CD14-positive monocyte (primary cell): ENCODE measurements at regions not wholly inside any gene's neighbourhood (a gene's known extent, or its start where the extent isn't known, plus 50 kb on each side); places are given as distances from the start of the nearest gene placed in this dataset.
"Not testable (repeated sequence)": the region's sequence is repeated elsewhere in the genome, so short reads cannot be mapped to it uniquely, and the experiment has no call there.

Experiments used
- DNase-seq, 3 donors: peaks; one replicate each; pipeline ENCODE4 v3.0.0-alpha.2; 2011 to 2022
- H2AFZ ChIP-seq: 2 replicates; pipeline ENCODE4 v1.6.0; 2012; ENCODE audit warnings: mild to moderate bottlenecking, low read depth, low read length, inconsistent platforms; ENCODE audit not compliant: insufficient read depth, poor library complexity, severe bottlenecking
- H3K27ac ChIP-seq, 2 donors: 1 replicate in 1 of 2; 2 replicates in 1 of 2; pipeline ENCODE4 v1.5.1; 2012 to 2013; ENCODE audit warnings: low read length in 2 of 2, control low read depth in 1 of 2, inconsistent platforms in 1 of 2, low read depth in 1 of 2, mild to moderate bottlenecking in 1 of 2
- H3K27me3 ChIP-seq, 2 donors: one replicate each; pipeline versions ENCODE4 v1.6.0 to v1.6.1; 2011 to 2013; ENCODE audit warnings: low read length in 2 of 2; ENCODE audit not compliant: control insufficient read depth in 2 of 2, insufficient read depth in 2 of 2
- H3K36me3 ChIP-seq, 2 donors: replicated peaks in 1 of 2; 1 replicate in 1 of 2; 2 replicates in 1 of 2; pipeline versions ENCODE4 v1.5.1 to v1.6.1; 2012 to 2013; ENCODE audit warnings: low read length in 2 of 2, control low read depth in 1 of 2, inconsistent platforms in 1 of 2, mild to moderate bottlenecking in 1 of 2; ENCODE audit not compliant: insufficient read depth in 2 of 2, control insufficient read depth in 1 of 2
- H3K4me1 ChIP-seq, 2 donors: 1 replicate in 1 of 2; 2 replicates in 1 of 2; pipeline versions ENCODE4 v1.5.1 to v1.6.1; 2012 to 2013; ENCODE audit warnings: low read length in 2 of 2, control low read depth in 1 of 2, inconsistent platforms in 1 of 2, mild to moderate bottlenecking in 1 of 2, moderate library complexity in 1 of 2; ENCODE audit not compliant: insufficient read depth in 2 of 2, control insufficient read depth in 1 of 2
- H3K4me2 ChIP-seq: replicated peaks from 2 replicates; pipeline ENCODE3; 2012; ENCODE audit warnings: low read length, moderate library complexity, mild to moderate bottlenecking; ENCODE audit not compliant: poor library complexity, severe bottlenecking; ENCODE audit errors: extremely low read depth
- H3K4me3 ChIP-seq, 3 experiments: fragments of 200-600 bp in 1 of 3; sonication (generic) in 1 of 3; replicated peaks in 1 of 3; 1 replicate in 2 of 3; 2 replicates in 1 of 3; pipeline ENCODE4 v1.5.1; 2011 to 2013; ENCODE audit warnings: low read length in 3 of 3, mild to moderate bottlenecking in 3 of 3, control low read depth in 2 of 3, low read depth in 2 of 3, inconsistent platforms in 1 of 3, moderate library complexity in 1 of 3
- H3K79me2 ChIP-seq: 2 replicates; pipeline ENCODE4 v1.6.0; 2012; ENCODE audit warnings: mild to moderate bottlenecking, control low read depth, inconsistent platforms, low read length, moderate library complexity; ENCODE audit not compliant: insufficient read depth
- H3K9ac ChIP-seq: 2 replicates; pipeline ENCODE4 v1.6.0; 2017; ENCODE audit warnings: low read length, mild to moderate bottlenecking; ENCODE audit not compliant: insufficient read depth, poor library complexity, severe bottlenecking
- H3K9me3 ChIP-seq, 2 donors: replicated peaks in 1 of 2; 1 replicate in 1 of 2; 2 replicates in 1 of 2; pipeline versions ENCODE4 v1.5.1 to v1.6.1; 2012 to 2013; ENCODE audit warnings: low read length in 2 of 2, control low read depth in 1 of 2; ENCODE audit not compliant: control insufficient read depth in 1 of 2, insufficient read depth in 1 of 2
- H4K20me1 ChIP-seq: 2 replicates; pipeline ENCODE4 v1.6.0; 2012; ENCODE audit warnings: mild to moderate bottlenecking, low read length, control low read depth, moderate library complexity; ENCODE audit not compliant: insufficient read depth
- H3K27ac Mint-ChIP-seq, 7 donors: one replicate each; pipeline ENCODE4 v1.8.0; 2020; ENCODE audit warnings: mild to moderate bottlenecking in 7 of 7, mixed read lengths in 7 of 7, moderate library complexity in 6 of 7, inconsistent platforms in 2 of 7
- H3K27me3 Mint-ChIP-seq, 3 donors: one replicate each; pipeline ENCODE4 v1.8.0; 2021 to 2022; ENCODE audit warnings: low read depth in 3 of 3, mild to moderate bottlenecking in 3 of 3, mixed read lengths in 3 of 3, moderate library complexity in 3 of 3, inconsistent platforms in 1 of 3
- H3K36me3 Mint-ChIP-seq, 2 donors: one replicate each; pipeline ENCODE4 v1.8.0; 2020; ENCODE audit warnings: mixed read lengths in 2 of 2, inconsistent platforms in 1 of 2, mild to moderate bottlenecking in 1 of 2
- H3K4me1 Mint-ChIP-seq: one replicate; pipeline ENCODE4 v1.8.0; 2020; ENCODE audit warnings: mild to moderate bottlenecking, mixed read lengths
- H3K4me3 Mint-ChIP-seq, 2 donors: one replicate each; pipeline ENCODE4 v1.8.0; 2020; ENCODE audit warnings: mild to moderate bottlenecking in 2 of 2, mixed read lengths in 2 of 2, moderate library complexity in 1 of 2
- H3K9me3 Mint-ChIP-seq, 7 donors: one replicate each; pipeline ENCODE4 v1.8.0; 2020 to 2022; ENCODE audit warnings: mixed read lengths in 7 of 7, mild to moderate bottlenecking in 6 of 7, moderate library complexity in 6 of 7, inconsistent platforms in 2 of 7
- WGBS: methylation state at CpG from one replicate; pipeline ENCODE4 v1.1.5; 2013; ENCODE audit warnings: missing lambda C conversion rate; ENCODE audit not compliant: insufficient coverage; 5-methylcytosine and 5-hydroxymethylcytosine counted together
- intact Hi-C, 2 donors: fragments of 100-400 bp; cut with micrococcal nuclease; formaldehyde crosslinking; loops; one replicate each; pipeline versions ENCODE4 v1.15.0 to v1.15.1; 2023

- H3K4me3 ChIP-seq, intact Hi-C loops, H3K36me3 Mint-ChIP-seq, H3K4me1 ChIP-seq, H2AFZ ChIP-seq, H3K9me3 Mint-ChIP-seq, H3K4me1 Mint-ChIP-seq, H3K27ac Mint-ChIP-seq, H3K27me3 Mint-ChIP-seq, DNase-seq, H3K9ac ChIP-seq, H3K4me2 ChIP-seq, H3K27me3 ChIP-seq, H3K4me3 Mint-ChIP-seq, H3K79me2 ChIP-seq, H4K20me1 ChIP-seq, H3K36me3 ChIP-seq, H3K27ac ChIP-seq, H3K9me3 ChIP-seq: not testable (repeated sequence)
- WGBS = no CpG with 5 or more reads among the region's 5 CpGs
These were observed 118.4 kb upstream of the SAMD11 start for GRCh38 chr1:805310-805709.

GRCh38 chr1:807066-807465 is 116.7 kb upstream of the SAMD11 start:
- H3K9me3 ChIP-seq, H3K27me3 ChIP-seq, H3K36me3 ChIP-seq, H3K9ac ChIP-seq, H3K9me3 Mint-ChIP-seq, H3K36me3 Mint-ChIP-seq, H3K4me3 ChIP-seq, intact Hi-C loops, H3K4me3 Mint-ChIP-seq, H3K27ac Mint-ChIP-seq, H3K79me2 ChIP-seq, H3K4me2 ChIP-seq, H3K27ac ChIP-seq, H3K4me1 Mint-ChIP-seq, H4K20me1 ChIP-seq, DNase-seq, H2AFZ ChIP-seq, H3K27me3 Mint-ChIP-seq, H3K4me1 ChIP-seq: not testable (repeated sequence)
- WGBS = no CpG with 5 or more reads among the region's 3 CpGs

GRCh38 chr1:807699-808390 is 115.9 kb upstream of the SAMD11 start:
- H3K27me3 ChIP-seq, H3K4me3 ChIP-seq, H3K36me3 ChIP-seq, H3K9me3 ChIP-seq, H3K27ac ChIP-seq, H3K4me1 ChIP-seq, H3K9me3 Mint-ChIP-seq, H2AFZ ChIP-seq, H3K4me3 Mint-ChIP-seq, DNase-seq, H3K4me1 Mint-ChIP-seq, H3K4me2 ChIP-seq, intact Hi-C loops, H4K20me1 ChIP-seq, H3K9ac ChIP-seq, H3K27ac Mint-ChIP-seq, H3K79me2 ChIP-seq, H3K36me3 Mint-ChIP-seq, H3K27me3 Mint-ChIP-seq: not testable (repeated sequence)
- no CpG with 5 or more reads among the region's 4 CpGs for WGBS

- H3K36me3 ChIP-seq, H2AFZ ChIP-seq: not testable (repeated sequence)
These were observed 112.8 kb upstream of the SAMD11 start for GRCh38 chr1:810949-811348.

More at GRCh38 chr1:810949-811348, 112.8 kb upstream of the SAMD11 start:
- H3K4me3 Mint-ChIP-seq, H3K9me3 Mint-ChIP-seq, H3K27ac Mint-ChIP-seq, H3K4me3 ChIP-seq, H3K4me2 ChIP-seq, H3K79me2 ChIP-seq, H3K27ac ChIP-seq, H3K4me1 Mint-ChIP-seq, H3K9me3 ChIP-seq, H3K27me3 ChIP-seq, H4K20me1 ChIP-seq, DNase-seq, H3K27me3 Mint-ChIP-seq, H3K9ac ChIP-seq, intact Hi-C loops, H3K4me1 ChIP-seq, H3K36me3 Mint-ChIP-seq: not testable (repeated sequence)
- WGBS = no CpG with 5 or more reads among the region's 2 CpGs
